ENCODE measurements at regions not wholly inside any gene's neighbourhood (a gene's known extent, or its start where the extent isn't known, plus 50 kb on each side); places are given as distances from the start of the nearest gene placed in this dataset.

- TF ChIP-seq SPI1 (IDR thresholded peaks at IDR 0.05; ENCODE audit: borderline replicate concordance, low read depth) (no peak), CTCF (IDR thresholded peaks at IDR 0.05; ENCODE audit: insufficient read depth, low read length) (no peak), GABPA (IDR thresholded peaks at IDR 0.05; ENCODE audit: low read depth) (no peak), REST (IDR thresholded peaks at IDR 0.05; ENCODE audit: insufficient replicate concordance, low read depth) (no peak)
These were observed 305.1 kb upstream of the SPRED2 start for GRCh38 chr2:65737452-65738011.

Data from HL-60 (cell line).